AG09319 (cell line): ENCODE measurements at regions not wholly inside any gene's neighbourhood (a gene's known extent, or its start where the extent isn't known, plus 50 kb on each side); places are given as distances from the start of the nearest gene placed in this dataset.
"Not testable (repeated sequence)": the region's sequence is repeated elsewhere in the genome, so short reads cannot be mapped to it uniquely, and the experiment has no call there.

Experiments
- DNase-seq: peaks from one replicate; pipeline ENCODE4 v3.0.0-alpha.2; 2010; ENCODE audit warnings: low read depth; ENCODE audit errors: extremely low read depth
- CTCF ChIP-seq: IDR thresholded peaks from 2 replicates; pipeline ENCODE4 v1.5.1; 2011; ENCODE audit warnings: low read depth, mild to moderate bottlenecking, inconsistent platforms, low read length, moderate library complexity

GRCh38 chr4:38302910-38303309 is 342.7 kb downstream of the PTTG2 start:
- TF ChIP-seq CTCF = no peak

GRCh38 chr4:38304460-38304859 is 344.3 kb downstream of the PTTG2 start:
- DNase-seq = not testable (repeated sequence)

More at GRCh38 chr4:38302910-38303309, 342.7 kb downstream of the PTTG2 start:
- no peak for DNase-seq

GRCh38 chr4:38306482-38307071 is 346.4 kb downstream of the PTTG2 start:
- DNase-seq = no peak
- no peak for TF ChIP-seq CTCF

GRCh38 chr4:38308728-38309311 is 348.6 kb downstream of the PTTG2 start:
- no peak for DNase-seq
- no peak for TF ChIP-seq CTCF

- TF ChIP-seq CTCF = no peak
- DNase-seq = no peak
Measured at GRCh38 chr4:38309471-38309870, 349.3 kb downstream of the PTTG2 start.

- DNase-seq = no peak
- TF ChIP-seq CTCF = no peak
Measured at GRCh38 chr4:38310446-38311043, 350.3 kb downstream of the PTTG2 start.

GRCh38 chr4:38311495-38312126 is 351.4 kb downstream of the PTTG2 start:
- TF ChIP-seq CTCF = no peak
- no peak for DNase-seq
